Transverse colon (tissue), 4 donors: ENCODE measurements at regions not wholly inside any gene's neighbourhood (a gene's known extent, or its start where the extent isn't known, plus 50 kb on each side); places are given as distances from the start of the nearest gene placed in this dataset.

Experiments
- DNase-seq: peaks from one replicate; pipeline ENCODE4 v3.0.0-alpha.2; 2019
- H3K27ac ChIP-seq, 4 donors: fragments of 200-600 bp; sonication (generic); 2 replicates each; pipeline ENCODE4 v1.5.1; 2016 to 2018; ENCODE audit warnings: inconsistent platforms in 4 of 4
- H3K27me3 ChIP-seq: fragments of 200-600 bp; sonication (generic); 2 replicates; pipeline ENCODE4 v1.5.1; 2017; ENCODE audit warnings: inconsistent platforms
- H3K36me3 ChIP-seq, 4 donors: fragments of 200-600 bp; sonication (generic); 2 replicates each; pipeline ENCODE4 v1.5.1; 2017 to 2019; ENCODE audit warnings: inconsistent platforms in 4 of 4
- H3K4me1 ChIP-seq, 4 donors: fragments of 200-600 bp; sonication (generic); 2 replicates each; pipeline ENCODE4 v1.5.1; 2017 to 2020; ENCODE audit warnings: inconsistent platforms in 4 of 4
- H3K4me3 ChIP-seq, 4 donors: fragments of 200-600 bp; sonication (generic); 1 replicate in 1 of 4; 2 replicates in 3 of 4; pipeline versions ENCODE4 v1.5.1 to v1.6.1; 2017 to 2019; ENCODE audit warnings: inconsistent platforms in 4 of 4
- H3K9me3 ChIP-seq, 2 donors: fragments of 200-600 bp; sonication (generic); 2 replicates each; pipeline ENCODE4 v1.5.1; 2017 to 2019; ENCODE audit warnings: inconsistent platforms in 2 of 2
- EP300 ChIP-seq: sonication (generic); formaldehyde crosslinking; IDR thresholded peaks from one replicate; pipeline ENCODE4 v1.6.1; 2017; ENCODE audit warnings: antibody characterized with exemption, low read depth
- POLR2A ChIP-seq: fragments of 450-650 bp; IDR thresholded peaks from one replicate; pipeline ENCODE4 v1.6.1; 2016; ENCODE audit warnings: antibody characterized with exemption, mild to moderate bottlenecking, moderate library complexity
- POLR2AphosphoS5 ChIP-seq, 3 donors: sonication (generic); formaldehyde crosslinking; IDR thresholded peaks; one replicate each; pipeline ENCODE4 v1.6.1; 2016; ENCODE audit warnings: antibody characterized with exemption in 3 of 3
- WGBS, 2 donors: methylation state at CpG; one replicate each; pipeline ENCODE4 v1.1.5; 2018; ENCODE audit warnings: low coverage in 1 of 2; 5-methylcytosine and 5-hydroxymethylcytosine counted together
- in situ Hi-C, 4 donors: fragments of 200-750 bp; cut with MboI; loops; one replicate each; pipeline versions ENCODE4 v1.15.0 to v1.15.1; 2017; ENCODE audit warnings: low sequenced_read_pairs in 3 of 4, low pct_ligation_motif_present in 1 of 4, low pct_unique_long_range_greater_than_20kb in 1 of 4
- intact Hi-C: fragments of 100-400 bp; cut with DNase I; formaldehyde crosslinking; loops from one replicate; pipeline ENCODE4 v1.15.1; 2023; ENCODE audit warnings: low total_unique reads
- TF ChIP-seq, protein P1 (sequence below), 5 experiments: fragments of 200-600 bp in 3 of 5; fragments of 450-650 bp in 2 of 5; sonication (generic) in 3 of 5; IDR thresholded peaks; 1 replicate in 2 of 5; 2 replicates in 3 of 5; pipeline ENCODE4 v1.5.1; 2016 to 2017; ENCODE audit warnings: antibody characterized with exemption in 5 of 5, inconsistent platforms in 3 of 5, mild to moderate bottlenecking in 2 of 5, moderate library complexity in 1 of 5

- no peaks in the 10 kb centered on the region for H3K27me3 ChIP-seq
- in situ Hi-C loops (loop anchor here in 2 of 4 donors (10.0 to 25.0 kb wide), 2 partner anchors 195 to 612 kb away; no protein-coding TSS in a partner anchor), intact Hi-C loops (no loop called here)
- TF ChIP-seq POLR2A (no peak), EP300 (no peak), POLR2AphosphoS5 (IDR thresholded peaks at IDR 0.05) (no peak)
- TF ChIP-seq, protein P1, sequence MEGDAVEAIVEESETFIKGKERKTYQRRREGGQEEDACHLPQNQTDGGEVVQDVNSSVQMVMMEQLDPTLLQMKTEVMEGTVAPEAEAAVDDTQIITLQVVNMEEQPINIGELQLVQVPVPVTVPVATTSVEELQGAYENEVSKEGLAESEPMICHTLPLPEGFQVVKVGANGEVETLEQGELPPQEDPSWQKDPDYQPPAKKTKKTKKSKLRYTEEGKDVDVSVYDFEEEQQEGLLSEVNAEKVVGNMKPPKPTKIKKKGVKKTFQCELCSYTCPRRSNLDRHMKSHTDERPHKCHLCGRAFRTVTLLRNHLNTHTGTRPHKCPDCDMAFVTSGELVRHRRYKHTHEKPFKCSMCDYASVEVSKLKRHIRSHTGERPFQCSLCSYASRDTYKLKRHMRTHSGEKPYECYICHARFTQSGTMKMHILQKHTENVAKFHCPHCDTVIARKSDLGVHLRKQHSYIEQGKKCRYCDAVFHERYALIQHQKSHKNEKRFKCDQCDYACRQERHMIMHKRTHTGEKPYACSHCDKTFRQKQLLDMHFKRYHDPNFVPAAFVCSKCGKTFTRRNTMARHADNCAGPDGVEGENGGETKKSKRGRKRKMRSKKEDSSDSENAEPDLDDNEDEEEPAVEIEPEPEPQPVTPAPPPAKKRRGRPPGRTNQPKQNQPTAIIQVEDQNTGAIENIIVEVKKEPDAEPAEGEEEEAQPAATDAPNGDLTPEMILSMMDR (IDR thresholded peaks at IDR 0.05): no peak
- H3K4me1 ChIP-seq: no peaks in the 10 kb centered on the region
- no peak for DNase-seq
- 72 to 78% methylated on average over 1 of the region's 1 CpG for WGBS, 2 donors
- no peak overlapping the region for H3K4me3 ChIP-seq
- H3K27ac ChIP-seq: no peak overlapping the region
- H3K36me3 ChIP-seq: no peaks in the 10 kb centered on the region
- no peaks in the 10 kb centered on the region for H3K9me3 ChIP-seq
These were observed 52.0 kb upstream of the PDLIM5 start for GRCh38 chr4:94399721-94400120.

DNA sequence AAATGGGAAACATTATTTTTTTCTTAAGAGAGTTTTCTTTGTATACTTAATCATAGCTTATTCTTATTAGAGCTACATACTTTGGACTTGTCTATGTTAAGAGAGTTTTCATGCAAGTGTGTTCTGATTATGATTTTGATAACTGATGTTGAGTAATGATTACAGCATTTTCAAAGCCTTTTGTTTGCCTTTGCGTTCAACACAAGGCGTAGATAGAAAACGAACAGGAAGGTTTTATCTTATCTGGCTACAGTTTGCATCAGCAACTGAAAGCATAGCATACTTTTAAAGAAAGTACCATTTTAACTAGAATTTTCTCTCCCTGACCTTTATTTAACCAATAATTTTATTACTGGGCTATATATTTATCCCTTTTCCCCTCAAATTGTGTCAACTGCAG is 51.6 kb upstream of the PDLIM5 start:
- no peak for DNase-seq
- H3K4me3 ChIP-seq: no peak overlapping the region
- 32 to 59% methylated on average over 3 of the region's 3 CpGs for WGBS, 2 donors
- H3K4me1 ChIP-seq: no peaks in the 10 kb centered on the region
- H3K36me3 ChIP-seq: no peaks in the 10 kb centered on the region
- intact Hi-C loops: no loop called here
- H3K27me3 ChIP-seq: no peaks in the 10 kb centered on the region
- in situ Hi-C loops: loop anchor here in 1 of 4 donors (10.0 kb wide), 1 partner anchor 195 kb away; no protein-coding TSS in a partner anchor
- H3K27ac ChIP-seq: no peak overlapping the region
- TF ChIP-seq, protein P1 (IDR thresholded peaks at IDR 0.05): no peak
- TF ChIP-seq POLR2A: no peak
- no peak for TF ChIP-seq POLR2AphosphoS5 (IDR thresholded peaks at IDR 0.05)
- H3K9me3 ChIP-seq: no peaks in the 10 kb centered on the region
